Stimulated activated CD4-positive, alpha-beta T cell treated with anti-CD3 and anti-CD28 coated beads, Interleukin-4, amount 100 ng/mL, for 1 hour (primary cell): ENCODE measurements at regions not wholly inside any gene's neighbourhood (a gene's known extent, or its start where the extent isn't known, plus 50 kb on each side); places are given as distances from the start of the nearest gene placed in this dataset.

Experiments
- DNase-seq: peaks from one replicate; pipeline ENCODE4 v3.0.0-alpha.2; 2020

- no peak for DNase-seq
Measured at GRCh38 chr5:173835131-173835530, 53.0 kb upstream of the CPEB4 start.

GRCh38 chr5:173835661-173836060 is 52.5 kb upstream of the CPEB4 start:
- DNase-seq, result no peak

GRCh38 chr5:173837654-173838053 is 50.5 kb upstream of the CPEB4 start:
- DNase-seq, result no peak
